NCI-H2081 treated with DMSO at 0.1 percent for 48 hours (cell line): ENCODE measurements at regions not wholly inside any gene's neighbourhood (a gene's known extent, or its start where the extent isn't known, plus 50 kb on each side); places are given as distances from the start of the nearest gene placed in this dataset.

Experiments
- DNase-seq: peaks from one replicate; lab custom pipeline; 2025; lab: John Stamatoyannopoulos, UW

DNA sequence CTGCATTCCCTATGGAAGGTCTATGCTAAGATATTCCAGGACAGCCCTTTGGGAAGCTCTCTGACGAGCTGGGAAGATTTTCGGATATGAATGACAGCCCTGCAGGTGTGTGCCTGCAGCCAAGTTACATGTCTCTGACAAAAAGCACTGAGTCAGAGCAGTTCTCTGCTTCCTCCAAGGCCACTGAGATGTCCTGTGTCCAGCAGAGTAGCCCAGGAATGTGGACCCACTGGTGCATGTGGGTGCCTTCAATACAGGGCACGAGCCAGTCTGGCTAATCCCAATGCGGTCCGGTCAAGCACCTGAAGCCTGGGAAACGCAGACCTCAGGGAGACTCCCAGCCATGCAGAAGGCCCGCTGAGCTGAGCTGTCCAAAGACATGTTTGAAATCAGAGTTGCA is 565.7 kb downstream of the TCERG1L start:
- no peak for DNase-seq

DNA sequence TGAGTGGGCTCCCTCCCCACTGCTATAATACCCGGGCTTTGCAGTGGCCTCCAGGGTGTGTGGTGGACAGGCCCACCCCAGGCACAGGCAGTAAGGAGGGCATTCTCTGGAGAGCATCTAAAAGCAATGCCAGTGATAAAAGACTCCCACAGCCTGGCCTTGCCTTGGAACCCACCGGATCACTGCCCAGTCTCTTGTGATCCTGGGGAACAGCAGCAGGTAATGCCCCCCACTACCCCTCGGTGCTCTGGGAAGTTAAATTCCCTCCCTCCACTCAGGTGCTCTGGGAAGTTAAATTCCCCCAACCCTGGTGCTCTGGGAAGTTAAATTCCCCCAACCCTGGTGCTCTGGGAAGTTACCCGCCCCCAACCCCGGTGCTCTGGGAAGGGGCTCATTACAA is 565.2 kb downstream of the TCERG1L start:
- DNase-seq = no peak

DNA sequence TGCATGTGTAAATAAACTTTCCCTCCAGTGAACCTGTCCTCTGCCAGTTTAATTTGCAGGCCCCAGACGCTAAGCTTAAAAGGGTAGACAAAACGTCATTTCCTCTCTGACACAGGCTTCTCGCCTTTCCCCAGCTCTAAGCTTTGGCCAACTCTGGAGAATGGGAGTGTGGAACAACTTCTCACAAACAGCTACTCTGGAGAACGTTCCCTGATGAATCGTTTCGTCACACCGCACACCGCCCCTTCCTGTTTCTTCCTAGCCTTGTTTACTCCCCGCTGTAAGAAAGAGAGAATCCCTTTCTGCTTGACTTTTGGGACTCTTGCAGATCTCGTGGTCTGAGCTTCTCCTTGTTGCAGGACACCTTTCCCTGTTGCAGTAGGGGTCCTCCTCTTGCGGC is 564.2 kb downstream of the TCERG1L start:
- DNase-seq = no peak

DNA sequence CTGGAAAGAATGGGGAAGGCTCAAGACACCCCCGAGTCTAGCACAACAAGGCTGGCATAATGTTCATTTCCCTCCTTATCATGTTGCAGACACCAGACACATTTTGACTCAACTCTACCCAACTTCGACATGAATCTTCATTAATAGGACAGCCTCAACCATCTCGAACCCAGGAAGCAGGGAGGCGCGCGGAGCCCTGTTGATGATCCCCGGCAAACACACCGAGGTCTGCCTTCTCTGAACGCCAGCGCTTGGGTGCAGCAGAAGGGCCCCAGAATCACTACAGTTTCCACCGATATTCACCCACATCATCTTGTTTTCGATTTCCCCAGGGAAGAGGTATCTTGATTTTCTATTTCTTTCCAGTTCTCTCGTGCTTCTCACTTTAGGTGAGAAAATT is 563.6 kb downstream of the TCERG1L start:
- DNase-seq = no peak

DNA sequence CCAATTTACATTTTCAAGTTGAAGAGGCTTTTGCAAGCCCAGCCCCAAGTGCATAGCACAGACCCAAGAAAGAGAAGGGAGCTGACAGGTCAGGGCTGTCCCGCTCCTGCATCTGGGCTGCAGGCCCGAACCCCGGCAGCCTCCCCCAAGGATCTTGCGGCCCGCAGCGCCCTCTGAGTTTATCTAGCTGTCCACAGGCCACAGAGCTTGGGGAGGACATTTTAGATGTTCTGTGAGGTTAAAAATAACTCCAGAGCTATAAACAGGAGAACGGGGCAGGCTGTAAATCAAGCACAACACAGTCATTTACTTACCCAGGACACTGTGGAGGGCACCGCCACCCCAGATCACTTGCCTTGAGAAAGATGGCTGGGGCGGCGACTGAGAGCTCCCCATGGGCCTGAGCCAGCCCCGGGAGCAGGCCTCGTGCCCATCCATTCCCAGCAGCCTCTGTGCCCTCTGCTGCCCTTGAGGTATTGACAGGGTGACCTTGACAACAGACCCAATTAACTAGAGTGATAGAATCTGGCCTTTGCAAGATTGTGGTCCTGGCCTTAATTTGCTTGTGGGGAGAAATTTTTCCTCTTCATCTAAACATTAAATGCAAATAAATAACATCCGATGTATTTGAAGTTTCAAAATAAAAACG is 563.0 kb downstream of the TCERG1L start:
- DNase-seq = no peak

DNA sequence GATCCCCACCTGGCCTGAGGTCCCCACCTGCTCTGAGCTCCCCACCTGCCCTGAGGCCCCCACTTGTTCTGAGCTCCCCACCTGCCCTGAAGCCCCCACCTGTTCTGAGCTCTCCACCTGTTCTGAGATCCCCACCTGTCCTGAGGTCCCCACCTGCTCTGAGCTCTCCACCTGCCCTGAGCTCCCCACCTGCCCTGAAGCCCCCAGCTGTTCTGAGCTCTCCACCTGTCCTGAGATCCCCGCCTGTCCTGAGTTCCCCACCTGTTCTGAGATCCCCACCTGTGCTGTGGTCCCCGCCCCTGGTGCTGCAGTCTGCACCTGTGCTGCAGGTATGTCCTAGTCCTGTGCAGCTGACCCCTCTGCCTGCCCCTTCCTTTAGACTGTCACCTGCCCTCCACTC is 561.6 kb downstream of the TCERG1L start:
- DNase-seq = no peak

DNA sequence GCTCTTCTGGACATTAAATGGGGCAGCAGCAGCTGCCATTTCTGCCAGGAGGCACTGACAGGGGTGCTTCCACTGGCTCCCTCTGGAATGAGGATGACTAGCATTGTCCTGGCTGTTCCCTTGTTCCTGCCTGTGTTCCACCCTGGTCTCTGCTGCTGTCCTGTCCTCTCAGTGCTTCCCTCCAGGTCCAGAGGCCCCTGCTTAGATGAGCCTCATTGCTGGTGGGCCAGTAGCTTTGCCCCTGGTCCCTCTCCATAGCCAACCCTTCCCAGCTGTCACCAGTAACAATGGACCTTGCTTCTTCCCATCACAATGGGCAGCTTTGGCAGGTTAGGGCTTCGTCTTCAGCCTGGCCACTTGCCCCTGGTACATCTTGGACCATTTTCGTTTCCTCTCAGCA is 561.1 kb downstream of the TCERG1L start:
- DNase-seq = no peak

DNA sequence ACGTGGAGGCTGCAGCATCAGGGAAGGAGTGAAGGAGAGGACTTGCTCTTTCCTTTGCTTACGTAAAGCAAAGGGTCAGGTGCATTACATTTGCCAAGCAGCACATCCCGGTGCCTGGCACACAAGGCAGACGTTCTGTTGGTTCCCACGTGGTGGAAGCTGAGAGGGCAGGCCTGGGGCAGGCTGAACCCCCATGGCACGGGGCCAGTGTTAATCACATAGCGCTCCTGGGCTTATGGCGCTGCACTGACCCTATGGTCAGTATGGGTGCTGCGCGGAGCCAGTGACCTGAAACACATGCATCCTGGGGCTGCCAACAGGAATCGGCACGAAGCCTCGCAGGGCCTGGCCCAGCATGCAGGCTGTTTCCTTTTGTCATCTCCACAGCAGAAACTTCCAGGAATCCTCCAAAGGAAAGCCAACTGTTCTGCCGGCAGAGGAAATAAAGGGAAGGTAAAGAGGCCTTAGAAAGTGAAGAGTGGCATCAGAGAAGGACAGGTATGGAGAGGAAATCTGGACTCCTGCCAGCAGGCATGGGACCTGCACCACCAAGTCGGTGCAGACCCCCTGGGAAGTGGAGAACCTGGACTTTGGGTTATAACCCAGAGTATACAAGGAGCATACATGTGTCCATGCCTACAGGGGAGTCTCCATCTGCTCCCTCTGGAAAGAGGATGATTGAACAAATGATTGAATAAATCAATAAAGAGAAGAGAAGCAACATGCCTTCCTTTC is 560.2 kb downstream of the TCERG1L start:
- no peak for DNase-seq

DNA sequence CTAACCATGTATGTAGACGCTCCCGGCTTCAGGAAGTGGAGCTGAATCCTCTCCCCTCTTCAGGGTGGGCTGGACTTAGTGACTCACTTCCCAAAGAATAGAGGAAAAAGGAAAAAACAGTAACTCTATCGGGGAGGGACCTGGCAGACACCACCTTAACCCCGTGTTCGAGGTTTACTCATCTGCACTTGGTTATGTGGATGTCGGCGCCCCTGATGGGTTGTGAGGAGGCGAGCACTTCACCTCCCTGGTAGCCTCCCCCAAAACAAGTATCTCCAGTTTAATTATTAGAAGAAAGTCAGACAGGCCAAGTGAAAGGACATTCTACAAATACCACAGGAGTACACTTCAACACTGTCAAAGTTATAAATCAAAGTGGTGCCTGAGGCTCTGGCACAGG is 559.7 kb downstream of the TCERG1L start:
- DNase-seq = no peak

DNA sequence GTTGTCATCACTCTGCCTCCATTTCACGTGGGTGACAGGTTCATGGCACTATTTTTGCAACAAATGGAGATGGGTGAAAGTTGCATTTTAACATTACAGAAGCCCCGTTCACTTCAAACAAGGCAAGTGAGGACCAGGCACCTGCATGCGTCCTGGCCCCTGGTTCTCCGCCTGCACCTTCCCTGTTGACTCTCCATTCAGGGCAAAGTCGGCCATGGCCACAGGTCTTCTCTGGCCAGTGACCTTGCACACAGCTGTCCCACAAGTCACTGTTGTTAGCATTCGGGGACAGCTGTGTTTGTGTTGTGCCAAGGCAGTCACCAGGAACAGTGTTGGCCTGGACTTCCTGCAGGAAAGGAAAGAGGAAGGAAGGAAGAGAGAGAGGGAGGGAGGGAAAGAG is 554.9 kb downstream of the TCERG1L start:
- DNase-seq = no peak

DNA sequence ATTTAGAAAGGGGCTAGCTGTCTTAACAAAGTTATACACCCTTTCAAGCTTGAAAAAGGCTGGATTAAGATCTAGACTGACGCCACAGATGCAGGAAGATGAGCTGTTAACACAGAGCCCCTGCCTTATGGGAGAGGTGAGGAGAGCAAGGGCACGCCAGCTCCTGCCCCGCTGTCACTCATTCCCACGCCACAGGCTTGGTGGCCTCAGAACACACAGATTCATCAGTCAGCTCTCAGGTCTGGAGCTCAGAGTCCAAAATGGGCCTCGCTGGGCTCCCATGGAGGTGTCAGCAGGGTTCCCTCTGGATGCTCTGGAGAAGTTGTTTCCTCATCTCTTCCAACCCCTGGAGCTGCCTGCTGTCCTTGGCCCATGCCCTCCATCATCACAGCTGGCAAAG is 554.2 kb downstream of the TCERG1L start:
- no peak for DNase-seq

DNA sequence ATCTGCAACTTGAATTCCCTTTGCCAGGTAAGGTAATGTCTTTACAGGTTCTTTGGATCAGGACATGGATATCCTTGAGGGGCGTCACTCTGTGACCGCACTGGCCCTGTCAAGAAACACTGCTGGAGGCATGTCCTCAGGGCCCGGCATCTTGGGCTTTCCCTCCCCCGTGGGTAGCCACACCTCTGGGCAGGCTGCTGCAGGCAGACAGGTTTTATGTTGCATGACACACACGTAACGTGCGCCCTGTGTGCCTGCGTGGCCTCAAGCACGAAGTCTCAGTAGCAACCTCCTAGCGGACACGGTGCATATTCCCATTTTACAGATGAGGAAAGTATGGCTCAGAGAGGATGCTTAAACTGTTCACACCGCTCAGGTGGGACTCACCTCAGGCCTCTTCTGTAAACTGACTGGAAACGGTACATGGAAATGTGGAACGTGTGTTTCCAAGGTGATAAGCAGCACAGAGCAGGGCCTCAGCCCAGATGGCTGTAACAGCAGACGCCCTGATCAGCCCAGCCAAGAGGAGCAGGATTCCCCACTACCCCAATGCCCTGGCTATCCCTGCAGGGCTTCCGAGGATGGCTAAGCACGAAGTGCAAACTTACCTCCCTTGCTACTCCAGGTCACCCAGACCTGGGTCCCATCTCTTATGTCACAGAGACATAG is 553.6 kb downstream of the TCERG1L start:
- DNase-seq = no peak

DNA sequence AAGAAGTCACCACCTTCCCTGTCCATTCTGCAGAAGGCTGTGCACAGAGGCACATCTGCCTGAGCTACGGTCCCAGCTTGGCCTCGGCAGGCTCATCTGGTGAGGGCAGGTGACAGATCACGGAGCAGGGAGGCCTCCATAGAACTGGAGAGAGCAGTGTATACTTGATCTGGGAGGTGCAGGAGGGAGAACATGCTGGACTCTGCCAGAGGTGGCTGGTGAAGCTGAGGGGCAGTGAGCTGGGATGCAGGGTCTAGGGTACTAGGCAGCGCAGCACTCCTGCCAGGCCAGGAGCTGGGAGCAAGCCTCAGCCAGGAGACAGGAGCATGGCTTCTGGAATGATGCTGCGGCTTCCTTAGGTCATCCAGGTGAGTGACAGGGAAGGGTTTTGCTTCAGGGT is 553.0 kb downstream of the TCERG1L start:
- no peak for DNase-seq

DNA sequence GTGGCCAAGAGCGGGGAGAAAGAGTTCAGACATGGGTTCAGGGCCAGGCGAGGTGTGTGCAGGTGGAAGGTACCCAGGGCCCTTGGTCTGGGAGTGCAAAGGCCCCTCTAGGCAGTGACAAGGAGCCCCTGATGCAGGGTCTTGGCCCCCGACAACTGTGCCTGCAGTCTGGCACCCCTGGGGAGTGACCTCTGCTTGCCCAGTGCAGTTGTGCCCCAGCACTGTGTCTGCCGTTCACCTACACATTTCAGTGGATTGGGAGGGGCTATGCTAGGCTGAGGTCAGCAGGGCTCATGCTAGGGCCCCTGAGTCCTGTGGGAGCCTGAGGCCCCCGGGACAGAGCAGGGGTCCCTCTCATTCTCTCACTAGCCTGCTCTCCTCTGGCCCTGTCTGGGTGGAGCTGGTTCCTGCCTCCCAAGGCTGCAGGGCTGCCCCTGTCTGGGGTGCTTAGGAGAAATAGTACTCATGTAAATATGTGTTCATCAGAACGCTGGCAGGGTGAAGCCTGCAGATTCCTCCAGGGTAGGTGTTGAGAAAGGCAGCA is 550.4 kb downstream of the TCERG1L start:
- no peak for DNase-seq

DNA sequence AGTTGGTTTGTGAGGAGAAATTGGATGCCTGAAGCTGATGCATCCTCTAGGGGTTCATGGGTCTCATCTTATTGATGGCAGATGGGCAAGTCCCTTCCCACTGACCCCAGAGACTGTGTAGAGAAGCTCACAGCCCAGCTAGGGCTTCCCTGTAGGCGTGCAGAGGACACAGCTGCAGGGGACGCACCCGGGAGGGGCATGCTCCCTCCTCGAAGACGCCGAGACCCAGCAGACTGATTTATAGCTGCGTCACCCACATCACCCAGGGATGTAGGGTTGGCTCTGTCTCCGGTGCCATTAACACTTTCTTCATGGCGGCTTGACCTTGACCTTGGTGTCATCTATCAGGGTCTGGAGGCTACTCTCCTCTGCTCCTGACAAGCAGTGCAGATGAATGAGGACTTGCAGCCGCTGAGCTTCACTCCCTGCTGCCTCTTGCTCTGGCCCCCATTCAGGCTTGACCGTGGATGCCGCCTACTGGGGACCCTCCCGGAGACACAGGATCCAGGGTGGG is 549.7 kb downstream of the TCERG1L start:
- DNase-seq = no peak

DNA sequence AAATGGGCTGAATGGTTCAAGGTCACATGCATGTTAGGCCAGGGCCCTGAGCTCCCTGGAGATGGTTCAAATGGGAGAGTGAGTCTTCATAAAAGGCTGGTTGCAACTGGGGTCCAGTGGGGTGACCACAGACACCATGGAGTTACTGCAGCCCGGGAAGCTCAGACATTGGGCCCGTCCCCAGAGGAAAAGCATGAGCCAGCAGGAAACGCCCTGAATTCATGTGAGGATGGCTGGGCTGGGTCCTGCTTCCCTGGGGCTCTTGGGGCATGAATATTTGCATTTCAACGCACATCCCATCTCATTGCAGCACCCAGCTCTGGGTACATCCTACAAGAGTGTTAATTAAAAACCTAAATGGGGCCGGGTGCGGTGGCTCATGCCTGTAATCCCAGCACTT is 549.0 kb downstream of the TCERG1L start:
- DNase-seq = no peak

DNA sequence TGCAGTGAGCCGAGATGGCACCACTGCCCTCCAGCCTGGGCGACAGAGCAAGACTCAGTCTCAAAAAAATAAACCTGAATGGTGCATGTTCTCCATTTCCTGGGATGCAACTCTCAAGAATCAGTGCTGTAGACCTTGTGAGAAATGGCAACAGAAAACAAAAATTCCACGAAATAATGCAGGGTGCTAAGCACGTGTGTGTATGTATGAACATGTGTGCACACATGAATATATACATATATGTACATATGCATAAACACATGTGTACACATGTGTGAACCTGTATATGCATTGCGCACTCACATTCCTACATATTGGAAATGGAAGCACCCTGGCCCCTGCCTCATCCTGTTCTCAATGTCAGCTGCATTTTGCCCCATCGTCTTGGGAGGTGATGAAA is 548.5 kb downstream of the TCERG1L start:
- DNase-seq = no peak

DNA sequence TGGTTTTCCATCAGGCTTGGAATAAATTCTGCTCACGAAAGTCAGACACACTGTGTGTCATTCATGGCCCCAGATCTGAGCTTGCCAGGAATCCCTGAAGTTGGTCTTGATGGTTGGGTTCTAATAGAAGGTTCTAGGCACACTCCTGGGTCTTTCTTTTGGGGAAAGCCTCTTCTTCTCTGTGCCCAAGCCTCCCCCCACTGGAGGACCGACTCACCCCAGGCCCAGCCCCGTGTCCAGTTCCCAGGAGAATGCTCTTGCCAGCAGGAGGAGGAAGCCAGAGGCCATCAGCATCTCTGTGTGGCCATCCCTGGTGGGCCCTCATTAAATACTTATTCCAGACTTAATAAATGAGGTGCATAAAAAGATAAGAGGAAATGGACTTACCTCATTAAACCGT is 548.0 kb downstream of the TCERG1L start:
- DNase-seq = no peak

DNA sequence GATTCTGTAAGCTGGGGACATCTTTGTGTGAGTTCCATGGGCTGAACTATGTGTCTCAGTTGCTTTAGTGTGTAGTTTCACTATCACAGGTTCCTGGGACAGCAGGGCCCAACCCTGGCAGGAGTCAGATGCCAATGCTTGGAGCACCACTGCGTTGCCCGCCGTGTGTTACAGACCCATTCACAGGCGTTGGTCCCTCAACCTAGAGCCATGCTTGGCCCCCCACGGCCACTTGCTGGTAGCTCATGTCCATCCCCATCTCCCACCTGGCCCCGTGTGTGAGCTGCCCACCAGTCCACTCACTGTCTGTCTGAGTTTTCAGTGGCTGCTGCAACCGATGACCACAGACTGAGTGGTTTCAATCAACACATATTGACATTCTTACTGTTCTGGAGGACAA is 546.9 kb downstream of the TCERG1L start:
- DNase-seq = no peak

DNA sequence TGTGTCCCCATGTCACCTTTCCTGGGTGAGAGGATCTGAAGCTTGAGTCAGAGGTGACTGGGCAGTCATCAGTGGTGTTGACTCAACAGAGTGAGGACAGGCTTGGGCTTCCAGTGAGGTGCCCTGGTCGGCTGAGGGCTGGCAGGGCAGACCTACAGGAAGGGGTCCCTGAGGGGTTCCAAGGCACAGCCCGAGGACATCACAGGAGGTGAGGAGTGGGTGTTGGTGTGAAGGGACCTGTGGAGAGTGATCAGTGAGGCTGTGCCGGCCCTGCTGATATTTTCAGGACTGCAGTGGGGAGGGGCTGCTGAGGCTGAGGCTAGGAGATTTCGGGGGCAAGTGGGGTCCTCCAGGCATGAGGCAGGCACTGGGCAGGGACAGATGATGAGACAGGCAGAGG is 545.5 kb downstream of the TCERG1L start:
- DNase-seq = no peak

DNA sequence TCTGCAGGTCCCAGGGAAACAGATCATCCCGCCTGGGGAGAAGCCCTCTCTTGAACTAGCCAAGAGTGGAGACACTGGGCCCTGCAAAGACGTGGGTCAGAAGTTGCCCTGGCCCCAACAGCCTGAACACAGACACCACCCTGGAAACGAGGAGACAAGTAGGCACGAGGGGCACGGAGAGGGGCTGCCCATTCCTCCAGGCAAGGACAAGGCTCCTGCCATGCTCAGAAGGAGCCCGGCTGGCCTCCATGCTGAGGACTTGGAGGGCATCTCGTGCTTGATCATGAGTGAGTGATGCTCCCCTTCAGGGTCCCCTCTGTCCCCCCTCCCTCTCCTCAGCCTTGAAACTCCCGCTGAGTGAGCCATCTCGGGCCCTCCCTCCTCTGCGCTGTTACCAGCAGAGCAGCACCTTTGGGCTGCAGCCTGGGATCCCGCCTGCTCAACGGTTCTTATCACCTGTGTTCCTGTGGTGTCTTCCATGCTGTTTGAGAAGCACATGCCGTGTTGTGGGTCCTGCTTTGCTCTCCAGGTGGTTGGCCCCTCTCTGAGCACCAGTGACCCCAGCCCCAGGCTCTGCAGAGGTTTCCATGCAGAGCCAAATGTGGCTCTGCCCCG is 544.3 kb downstream of the TCERG1L start:
- DNase-seq = no peak
